HEK293 (cell line): ENCODE measurements at regions not wholly inside any gene's neighbourhood (a gene's known extent, or its start where the extent isn't known, plus 50 kb on each side); places are given as distances from the start of the nearest gene placed in this dataset.

Experiments used
- CTCF ChIA-PET: fragments of 350-600 bp; formaldehyde crosslinking; extraction: SDS; loops from one replicate; lab custom pipeline; 2021; ENCODE audit warnings: antibody characterized with exemption; lab: Yijun Ruan, JAX
- POLR2A ChIA-PET: fragments of 300-600 bp; formaldehyde crosslinking; extraction: SDS; loops from one replicate; lab custom pipeline; 2020; ENCODE audit warnings: antibody characterized with exemption, inconsistent platforms; lab: Yijun Ruan, JAX
- H3K27ac ChIP-seq: fragments of 200-500 bp; sonication (Bioruptor generic); 2 replicates; pipeline ENCODE4 v1.5.1; 2014; ENCODE audit warnings: low read depth, low read length, control low read depth, inconsistent platforms; ENCODE audit errors: extremely low read depth
- H3K36me3 ChIP-seq, 2 experiments: fragments of 200-500 bp in 1 of 2; sonication (Bioruptor generic) in 1 of 2; 1 replicate in 1 of 2; 2 replicates in 1 of 2; pipeline ENCODE4 v1.5.1; 2014 to 2017; ENCODE audit warnings: inconsistent platforms in 2 of 2, low read length in 2 of 2; ENCODE audit not compliant: control insufficient read depth in 2 of 2, insufficient read depth in 1 of 2
- H3K4me1 ChIP-seq: fragments of 200-500 bp; sonication (Bioruptor generic); 2 replicates; pipeline ENCODE4 v1.5.1; 2014; ENCODE audit warnings: mild to moderate bottlenecking, low read length, inconsistent platforms; ENCODE audit not compliant: control insufficient read depth, insufficient read depth
- H3K4me3 ChIP-seq: 2 replicates; pipeline ENCODE4 v1.5.1; 2011; ENCODE audit warnings: low read depth, mild to moderate bottlenecking, control low read depth, low read length, moderate library complexity
- H3K9me3 ChIP-seq: fragments of 200-500 bp; sonication (Bioruptor generic); 2 replicates; pipeline ENCODE4 v1.5.1; 2014; ENCODE audit warnings: low read depth, low read length, inconsistent platforms; ENCODE audit not compliant: control insufficient read depth, insufficient read depth
- MEIS1 ChIP-seq: sonication (generic); formaldehyde crosslinking; IDR thresholded peaks from 2 replicates; pipeline ENCODE4 v1.8.1; 2022; ENCODE audit warnings: missing genetic modification reagents, mild to moderate bottlenecking, borderline replicate concordance
- SETDB1 ChIP-seq: IDR thresholded peaks from one replicate; pipeline ENCODE4 v1.6.1; 2017; ENCODE audit warnings: mild to moderate bottlenecking, low read length, moderate library complexity, mixed read lengths; ENCODE audit not compliant: insufficient read length
- ZFP37 ChIP-seq: fragments of 450-650 bp; formaldehyde crosslinking; IDR thresholded peaks from 2 replicates; pipeline ENCODE4 v1.5.1; 2016; ENCODE audit warnings: missing biosample characterization, missing genetic modification characterization
- ZNF274 ChIP-seq, 2 experiments: fragments of 200-500 bp in 1 of 2; fragments of 450-650 bp in 1 of 2; sonication (Bioruptor generic) in 1 of 2; formaldehyde crosslinking in 1 of 2; IDR thresholded peaks; 2 replicates each; pipeline versions ENCODE4 v1.5.1 to v1.6.1; 2014 to 2016; ENCODE audit warnings: borderline replicate concordance in 1 of 2, inconsistent platforms in 1 of 2, low read length in 1 of 2, missing biosample characterization in 1 of 2, missing genetic modification characterization in 1 of 2
- ZNF530 ChIP-seq: fragments of 450-650 bp; formaldehyde crosslinking; IDR thresholded peaks from 2 replicates; pipeline ENCODE4 v1.5.1; 2016; ENCODE audit warnings: low read depth, missing biosample characterization, missing genetic modification characterization
- ZNF654 ChIP-seq: fragments of 450-650 bp; formaldehyde crosslinking; IDR thresholded peaks from 2 replicates; pipeline ENCODE4 v1.5.1; 2016; ENCODE audit warnings: low read depth, missing biosample characterization, missing genetic modification characterization
- ZSCAN16 ChIP-seq: fragments of 450-650 bp; formaldehyde crosslinking; IDR thresholded peaks from 2 replicates; pipeline ENCODE4 v1.5.1; 2016; ENCODE audit warnings: missing biosample characterization, missing genetic modification characterization
- TF ChIP-seq, protein P1 (sequence below): fragments of 450-650 bp; formaldehyde crosslinking; IDR thresholded peaks from 2 replicates; pipeline ENCODE4 v1.5.1; 2016; ENCODE audit warnings: missing biosample characterization, missing genetic modification characterization
- TF ChIP-seq, protein P2 (sequence below): fragments of 450-650 bp; formaldehyde crosslinking; IDR thresholded peaks from 2 replicates; pipeline ENCODE4 v1.5.1; 2017; ENCODE audit warnings: missing biosample characterization, missing genetic modification characterization
- TF ChIP-seq, protein P3 (sequence below): fragments of 450-650 bp; formaldehyde crosslinking; IDR thresholded peaks from 2 replicates; pipeline ENCODE4 v1.5.1; 2016; ENCODE audit warnings: missing biosample characterization, missing genetic modification characterization
- TF ChIP-seq, protein P4 (sequence below): fragments of 450-650 bp; formaldehyde crosslinking; IDR thresholded peaks from 2 replicates; pipeline ENCODE4; 2016; ENCODE audit warnings: missing biosample characterization, missing genetic modification characterization
- TF ChIP-seq, protein P5 (sequence below): fragments of 450-650 bp; formaldehyde crosslinking; IDR thresholded peaks from 2 replicates; pipeline ENCODE4 v1.5.1; 2016; ENCODE audit warnings: missing biosample characterization, missing genetic modification characterization, low read depth

DNA sequence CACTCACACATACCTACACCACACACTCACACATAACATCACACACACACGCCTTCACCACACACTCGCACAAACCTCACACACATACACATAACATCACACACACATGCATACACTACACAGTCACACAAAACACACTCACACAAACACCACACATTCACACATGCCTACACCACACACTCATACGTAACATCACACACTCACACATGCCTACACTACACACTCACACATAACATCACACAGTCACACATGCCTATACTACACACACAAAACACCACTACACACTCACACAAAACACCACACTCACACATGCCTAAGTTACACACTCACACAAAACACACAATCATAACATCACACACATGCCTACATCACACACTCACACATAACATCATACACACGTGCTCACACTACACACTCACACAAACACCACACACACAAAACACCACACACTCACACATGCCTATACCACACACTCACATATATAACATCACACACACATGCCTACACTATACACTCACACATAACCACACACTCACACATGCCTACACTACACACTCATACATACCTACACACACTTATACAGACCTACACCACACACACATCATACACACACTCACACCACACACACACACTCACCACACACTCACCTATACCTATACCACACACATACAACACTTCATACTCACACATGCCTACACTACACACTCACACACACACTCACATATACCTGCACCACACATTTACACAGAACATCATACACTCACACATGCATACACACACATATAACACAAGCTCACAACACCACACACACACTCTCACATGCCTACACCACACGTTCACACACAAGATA, 383.5 kb downstream of the C6orf118 start:
- Histone ChIP-seq H3K4me3 (no peak overlapping the region), H3K36me3 (no peaks in the 10 kb centered on the region), H3K27ac (no peak overlapping the region), H3K9me3 (no peaks in the 10 kb centered on the region), H3K4me1 (no peaks in the 10 kb centered on the region)
- ChIA-PET CTCF (interaction anchor here (3.0 kb wide), 1 partner anchor 11 kb away, joined by 12 read pairs; no protein-coding TSS in a partner anchor), POLR2A (no interaction called here)
- TF ChIP-seq ZNF654 (no peak), ZSCAN16 (tag by site-specific recombination) (no peak), MEIS1 (CRISPR knock-in tag) (no peak), ZNF274 (IDR thresholded peaks at IDR 0.05; ENCODE audit: low read length) (no peak), ZNF274 (tag by site-specific recombination; IDR thresholded peaks at IDR 0.05; ENCODE audit: borderline replicate concordance) (peak; percentile 72), ZFP37 (tag by site-specific recombination) (no peak), ZNF530 (tag by site-specific recombination) (no peak)
- TF ChIP-seq, protein P1, sequence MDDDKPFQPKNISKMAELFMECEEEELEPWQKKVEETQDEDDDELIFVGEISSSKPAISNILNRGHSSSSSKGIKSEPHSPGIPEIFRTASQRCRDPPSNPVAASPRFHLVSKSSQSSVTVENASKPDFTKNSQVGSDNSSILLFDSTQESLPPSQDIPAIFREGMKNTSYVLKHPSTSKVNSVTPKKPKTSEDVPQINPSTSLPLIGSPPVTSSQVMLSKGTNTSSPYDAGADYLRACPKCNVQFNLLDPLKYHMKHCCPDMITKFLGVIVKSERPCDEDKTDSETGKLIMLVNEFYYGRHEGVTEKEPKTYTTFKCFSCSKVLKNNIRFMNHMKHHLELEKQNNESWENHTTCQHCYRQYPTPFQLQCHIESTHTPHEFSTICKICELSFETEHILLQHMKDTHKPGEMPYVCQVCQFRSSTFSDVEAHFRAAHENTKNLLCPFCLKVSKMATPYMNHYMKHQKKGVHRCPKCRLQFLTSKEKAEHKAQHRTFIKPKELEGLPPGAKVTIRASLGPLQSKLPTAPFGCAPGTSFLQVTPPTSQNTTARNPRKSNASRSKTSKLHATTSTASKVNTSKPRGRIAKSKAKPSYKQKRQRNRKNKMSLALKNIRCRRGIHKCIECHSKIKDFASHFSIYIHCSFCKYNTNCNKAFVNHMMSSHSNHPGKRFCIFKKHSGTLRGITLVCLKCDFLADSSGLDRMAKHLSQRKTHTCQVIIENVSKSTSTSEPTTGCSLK (tag by site-specific recombination) = 0 out of 2 replicates have a peak, but pooled peaks have one; percentile 27
- TF ChIP-seq, protein P2, sequence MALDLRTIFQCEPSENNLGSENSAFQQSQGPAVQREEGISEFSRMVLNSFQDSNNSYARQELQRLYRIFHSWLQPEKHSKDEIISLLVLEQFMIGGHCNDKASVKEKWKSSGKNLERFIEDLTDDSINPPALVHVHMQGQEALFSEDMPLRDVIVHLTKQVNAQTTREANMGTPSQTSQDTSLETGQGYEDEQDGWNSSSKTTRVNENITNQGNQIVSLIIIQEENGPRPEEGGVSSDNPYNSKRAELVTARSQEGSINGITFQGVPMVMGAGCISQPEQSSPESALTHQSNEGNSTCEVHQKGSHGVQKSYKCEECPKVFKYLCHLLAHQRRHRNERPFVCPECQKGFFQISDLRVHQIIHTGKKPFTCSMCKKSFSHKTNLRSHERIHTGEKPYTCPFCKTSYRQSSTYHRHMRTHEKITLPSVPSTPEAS (tag by site-specific recombination) = peak; percentile 59; the same call in 1 of the 2 replicates
- TF ChIP-seq, protein P3, sequence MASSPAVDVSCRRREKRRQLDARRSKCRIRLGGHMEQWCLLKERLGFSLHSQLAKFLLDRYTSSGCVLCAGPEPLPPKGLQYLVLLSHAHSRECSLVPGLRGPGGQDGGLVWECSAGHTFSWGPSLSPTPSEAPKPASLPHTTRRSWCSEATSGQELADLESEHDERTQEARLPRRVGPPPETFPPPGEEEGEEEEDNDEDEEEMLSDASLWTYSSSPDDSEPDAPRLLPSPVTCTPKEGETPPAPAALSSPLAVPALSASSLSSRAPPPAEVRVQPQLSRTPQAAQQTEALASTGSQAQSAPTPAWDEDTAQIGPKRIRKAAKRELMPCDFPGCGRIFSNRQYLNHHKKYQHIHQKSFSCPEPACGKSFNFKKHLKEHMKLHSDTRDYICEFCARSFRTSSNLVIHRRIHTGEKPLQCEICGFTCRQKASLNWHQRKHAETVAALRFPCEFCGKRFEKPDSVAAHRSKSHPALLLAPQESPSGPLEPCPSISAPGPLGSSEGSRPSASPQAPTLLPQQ (tag by site-specific recombination) = no peak

DNA sequence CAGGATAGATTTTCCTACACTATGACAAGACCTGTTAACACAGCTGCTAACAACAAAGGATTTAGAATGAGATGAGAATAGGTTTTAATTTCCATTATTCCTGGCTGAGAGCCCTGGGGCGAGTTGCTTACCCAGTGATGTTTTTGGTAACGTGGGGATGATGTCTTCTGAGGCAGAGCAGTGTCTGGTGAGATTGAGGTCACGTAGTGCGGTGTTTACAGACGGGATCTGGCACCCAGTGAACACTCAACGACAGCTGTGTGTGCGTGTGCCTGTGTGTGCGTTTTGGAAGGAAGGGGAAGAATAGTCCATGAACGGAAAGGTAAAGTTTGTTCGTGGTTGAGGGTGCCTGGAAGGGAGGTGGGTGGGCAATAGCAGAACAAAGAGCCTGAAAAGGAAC, 384.7 kb downstream of the C6orf118 start:
- POLR2A ChIA-PET = no interaction called here

DNA sequence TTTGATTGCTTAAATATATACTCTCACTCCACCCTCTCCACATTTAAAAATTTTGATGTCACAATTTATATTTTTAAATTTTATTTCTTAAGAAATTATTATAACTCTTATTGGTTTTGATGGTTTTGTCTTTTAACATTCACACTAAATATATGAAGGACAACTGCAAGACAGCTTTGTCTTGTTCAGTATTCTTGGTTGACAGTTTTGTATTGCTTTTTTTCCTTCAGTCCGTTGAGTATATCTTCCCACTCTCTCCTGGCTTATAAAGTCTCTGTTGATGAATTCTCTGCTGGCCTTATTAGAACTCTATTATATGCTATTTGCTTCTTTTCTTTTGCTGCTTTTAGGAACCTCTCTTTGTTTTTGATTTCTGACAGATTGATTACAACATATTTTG, 392.2 kb downstream of the C6orf118 start:
- ChIA-PET CTCF (no interaction called here), POLR2A (no interaction called here)
- TF ChIP-seq, protein P4, sequence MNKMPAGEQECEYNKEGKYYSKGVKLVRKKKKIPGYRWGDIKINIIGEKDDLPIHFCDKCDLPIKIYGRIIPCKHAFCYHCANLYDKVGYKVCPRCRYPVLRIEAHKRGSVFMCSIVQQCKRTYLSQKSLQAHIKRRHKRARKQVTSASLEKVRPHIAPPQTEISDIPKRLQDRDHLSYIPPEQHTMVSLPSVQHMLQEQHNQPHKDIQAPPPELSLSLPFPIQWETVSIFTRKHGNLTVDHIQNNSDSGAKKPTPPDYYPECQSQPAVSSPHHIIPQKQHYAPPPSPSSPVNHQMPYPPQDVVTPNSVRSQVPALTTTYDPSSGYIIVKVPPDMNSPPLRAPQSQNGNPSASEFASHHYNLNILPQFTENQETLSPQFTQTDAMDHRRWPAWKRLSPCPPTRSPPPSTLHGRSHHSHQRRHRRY (tag by site-specific recombination) = no peak
- TF ChIP-seq SETDB1 = peak; percentile 92
- Histone ChIP-seq H3K4me3 (no peak overlapping the region), H3K27ac (no peak overlapping the region), H3K4me1 (no peaks in the 10 kb centered on the region), H3K36me3 (no peaks in the 10 kb centered on the region), H3K9me3 (no peaks in the 10 kb centered on the region)

More for the DNA sequence above, 384.7 kb downstream of the C6orf118 start:
- no peaks in the 10 kb centered on the region for H3K4me1 ChIP-seq
- H3K36me3 ChIP-seq = no peaks in the 10 kb centered on the region
- no peaks in the 10 kb centered on the region for H3K9me3 ChIP-seq
- TF ChIP-seq, protein P5, sequence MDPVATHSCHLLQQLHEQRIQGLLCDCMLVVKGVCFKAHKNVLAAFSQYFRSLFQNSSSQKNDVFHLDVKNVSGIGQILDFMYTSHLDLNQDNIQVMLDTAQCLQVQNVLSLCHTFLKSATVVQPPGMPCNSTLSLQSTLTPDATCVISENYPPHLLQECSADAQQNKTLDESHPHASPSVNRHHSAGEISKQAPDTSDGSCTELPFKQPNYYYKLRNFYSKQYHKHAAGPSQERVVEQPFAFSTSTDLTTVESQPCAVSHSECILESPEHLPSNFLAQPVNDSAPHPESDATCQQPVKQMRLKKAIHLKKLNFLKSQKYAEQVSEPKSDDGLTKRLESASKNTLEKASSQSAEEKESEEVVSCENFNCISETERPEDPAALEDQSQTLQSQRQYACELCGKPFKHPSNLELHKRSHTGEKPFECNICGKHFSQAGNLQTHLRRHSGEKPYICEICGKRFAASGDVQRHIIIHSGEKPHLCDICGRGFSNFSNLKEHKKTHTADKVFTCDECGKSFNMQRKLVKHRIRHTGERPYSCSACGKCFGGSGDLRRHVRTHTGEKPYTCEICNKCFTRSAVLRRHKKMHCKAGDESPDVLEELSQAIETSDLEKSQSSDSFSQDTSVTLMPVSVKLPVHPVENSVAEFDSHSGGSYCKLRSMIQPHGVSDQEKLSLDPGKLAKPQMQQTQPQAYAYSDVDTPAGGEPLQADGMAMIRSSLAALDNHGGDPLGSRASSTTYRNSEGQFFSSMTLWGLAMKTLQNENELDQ (tag by site-specific recombination) = no peak
- TF ChIP-seq, all 188 proteins: peak for 0
- CTCF ChIA-PET = interaction anchor here (0.5 kb wide), 1 partner anchor 14 kb away, joined by 3 read pairs; no protein-coding TSS in a partner anchor
- Histone ChIP-seq H3K27ac (no peak overlapping the region), H3K4me3 (no peak overlapping the region)
